Upper lobe of right lung (tissue), 1 donor: ENCODE measurements at regions not wholly inside any gene's neighbourhood (a gene's known extent, or its start where the extent isn't known, plus 50 kb on each side); places are given as distances from the start of the nearest gene placed in this dataset.
A peak's percentile ranks its signal among the peaks of the same experiment; 100 is the strongest.

ENCODE experiments used
- ATAC-seq: fragments of 200-7000 bp; cut with Tn5 transposase; one replicate; pipeline ENCODE4 v1.9.1; 2020; ENCODE audit warnings: mild to moderate bottlenecking, moderate library complexity
- DNase-seq: peaks from one replicate; pipeline ENCODE4 v3.0.0-alpha.2; 2020
- H3K27ac ChIP-seq: fragments of 200-600 bp; one replicate; pipeline ENCODE4 v1.8.0; 2022
- H3K27me3 ChIP-seq: fragments of 200-600 bp; one replicate; pipeline ENCODE4 v1.8.0; 2022; ENCODE audit warnings: mild to moderate bottlenecking
- H3K36me3 ChIP-seq: fragments of 200-600 bp; one replicate; pipeline ENCODE4 v1.8.0; 2022
- H3K4me1 ChIP-seq: fragments of 200-600 bp; one replicate; pipeline ENCODE4 v1.8.0; 2022
- H3K4me3 ChIP-seq: fragments of 200-600 bp; one replicate; pipeline ENCODE4 v1.8.0; 2022; ENCODE audit warnings: mild to moderate bottlenecking
- H3K9me3 ChIP-seq: fragments of 200-600 bp; one replicate; pipeline ENCODE4 v1.8.0; 2022
- CTCF ChIP-seq: fragments of 200-600 bp; IDR thresholded peaks from one replicate; pipeline ENCODE4 v1.8.0; 2022; ENCODE audit warnings: antibody characterized with exemption
- intact Hi-C: fragments of 100-400 bp; cut with DNase I; formaldehyde crosslinking; loops from one replicate; pipeline ENCODE4 v1.11.0; 2022
- donor health status: DM: no; HTN: yes; CAD: no; lungs with severe emphysema.

GRCh38 chr1:93810316-93810715 is 68.7 kb downstream of the DNTTIP2 start:
- ATAC-seq: no peak
- DNase-seq: no peak
- TF ChIP-seq CTCF: no peak
- intact Hi-C loops: loop anchor here (5.0 kb wide), 1 partner anchor 178 kb away; no protein-coding TSS in a partner anchor
- Histone ChIP-seq H3K27ac (no peak overlapping the region), H3K4me1 (peaks cover 11% of the 10 kb centered on the region), H3K36me3 (no peaks in the 10 kb centered on the region), H3K4me3 (no peak overlapping the region), H3K27me3 (no peaks in the 10 kb centered on the region), H3K9me3 (no peaks in the 10 kb centered on the region)

- DNase-seq (no peak), ATAC-seq (no peak)
- Histone ChIP-seq H3K27ac (no peak overlapping the region), H3K4me1 (peaks cover 24% of the 10 kb centered on the region), H3K4me3 (no peak overlapping the region), H3K36me3 (no peaks in the 10 kb centered on the region), H3K9me3 (no peaks in the 10 kb centered on the region), H3K27me3 (no peaks in the 10 kb centered on the region)
- intact Hi-C loops: no loop called here
- no peak for TF ChIP-seq CTCF
Observed at GRCh38 chr1:93808871-93809270, 70.1 kb downstream of the DNTTIP2 start.

- Histone ChIP-seq H3K4me1 (peaks cover 22% of the 10 kb centered on the region), H3K9me3 (no peaks in the 10 kb centered on the region), H3K27me3 (no peaks in the 10 kb centered on the region), H3K36me3 (no peaks in the 10 kb centered on the region), H3K27ac (no peak overlapping the region), H3K4me3 (no peak overlapping the region)
- no peak for TF ChIP-seq CTCF
- DNase-seq (no peak), ATAC-seq (no peak)
- intact Hi-C loops: no loop called here
Observed at GRCh38 chr1:93807311-93807930, 71.6 kb downstream of the DNTTIP2 start.

GRCh38 chr1:93805027-93805610 is 73.9 kb downstream of the DNTTIP2 start:
- ATAC-seq (no peak), DNase-seq (no peak)
- Histone ChIP-seq H3K4me3 (no peak overlapping the region), H3K36me3 (no peaks in the 10 kb centered on the region), H3K9me3 (no peaks in the 10 kb centered on the region), H3K27me3 (no peaks in the 10 kb centered on the region), H3K4me1 (peaks cover 19% of the 10 kb centered on the region), H3K27ac (no peak overlapping the region)
- TF ChIP-seq CTCF: no peak
- intact Hi-C loops: no loop called here

- ATAC-seq (peak; percentile 64), DNase-seq (no peak)
- Histone ChIP-seq H3K9me3 (no peaks in the 10 kb centered on the region), H3K4me3 (no peak overlapping the region), H3K27me3 (no peaks in the 10 kb centered on the region), H3K36me3 (no peaks in the 10 kb centered on the region), H3K4me1 (peaks cover 19% of the 10 kb centered on the region), H3K27ac (no peak overlapping the region)
- intact Hi-C loops: no loop called here
- no peak for TF ChIP-seq CTCF
Observed at GRCh38 chr1:93804412-93804811, 74.6 kb downstream of the DNTTIP2 start.

GRCh38 chr1:93801471-93801870 is 77.5 kb downstream of the DNTTIP2 start:
- H3K9me3 ChIP-seq: no peaks in the 10 kb centered on the region
- TF ChIP-seq CTCF: no peak
- H3K4me3 ChIP-seq: no peak overlapping the region
- ATAC-seq: no peak
- no peaks in the 10 kb centered on the region for H3K36me3 ChIP-seq
- intact Hi-C loops: no loop called here
- H3K27ac ChIP-seq: no peak overlapping the region
- no peak for DNase-seq
- H3K4me1 ChIP-seq: peaks cover 19% of the 10 kb centered on the region
- H3K27me3 ChIP-seq: no peaks in the 10 kb centered on the region
